ENCODE measurements at regions not wholly inside any gene's neighbourhood (a gene's known extent, or its start where the extent isn't known, plus 50 kb on each side); places are given as distances from the start of the nearest gene placed in this dataset.
A peak's percentile ranks its signal among the peaks of the same experiment; 100 is the strongest.

- H3K4me3 ChIP-seq (ENCODE audit: control insufficient read depth, low read depth, low read length), result no peak overlapping the region
- no peak for TF ChIP-seq CTCF (conservative IDR thresholded peaks at IDR 0.05; ENCODE audit: control insufficient read depth, insufficient read depth, low read depth, low read length)
- DNase-seq (ENCODE audit: low read depth), result no peak
Measured at GRCh38 chr6:149216459-149216858, 101.1 kb upstream of the TAB2 start.

- no peak for TF ChIP-seq CTCF (conservative IDR thresholded peaks at IDR 0.05; ENCODE audit: control insufficient read depth, insufficient read depth, low read depth, low read length)
- no peak for DNase-seq (ENCODE audit: low read depth)
- H3K4me3 ChIP-seq (ENCODE audit: control insufficient read depth, low read depth, low read length), result no peak overlapping the region
Measured at GRCh38 chr6:149217466-149217888, 100.0 kb upstream of the TAB2 start.

GRCh38 chr6:149218471-149218870 lies 99.0 kb upstream of the TAB2 start:
- DNase-seq (ENCODE audit: low read depth), result no peak
- no peak for TF ChIP-seq CTCF (conservative IDR thresholded peaks at IDR 0.05; ENCODE audit: control insufficient read depth, insufficient read depth, low read depth, low read length)
- no peak overlapping the region for H3K4me3 ChIP-seq (ENCODE audit: control insufficient read depth, low read depth, low read length)

- no peak for TF ChIP-seq CTCF (conservative IDR thresholded peaks at IDR 0.05; ENCODE audit: control insufficient read depth, insufficient read depth, low read depth, low read length)
- no peak for DNase-seq (ENCODE audit: low read depth)
- no peak overlapping the region for H3K4me3 ChIP-seq (ENCODE audit: control insufficient read depth, low read depth, low read length)
Measured at GRCh38 chr6:149218915-149219314, 98.6 kb upstream of the TAB2 start.

GRCh38 chr6:149220882-149221773 lies 96.4 kb upstream of the TAB2 start:
- no peak overlapping the region for H3K4me3 ChIP-seq (ENCODE audit: control insufficient read depth, low read depth, low read length)
- no peak for DNase-seq (ENCODE audit: low read depth)
- no peak for TF ChIP-seq CTCF (conservative IDR thresholded peaks at IDR 0.05; ENCODE audit: control insufficient read depth, insufficient read depth, low read depth, low read length)

- no peak overlapping the region for H3K4me3 ChIP-seq (ENCODE audit: control insufficient read depth, low read depth, low read length)
- DNase-seq (ENCODE audit: low read depth), result peak; percentile 23
- TF ChIP-seq CTCF (conservative IDR thresholded peaks at IDR 0.05; ENCODE audit: control insufficient read depth, insufficient read depth, low read depth, low read length), result no peak
Measured at GRCh38 chr6:149221774-149222070, 95.8 kb upstream of the TAB2 start.
